Progenitor cell of endocrine pancreas (in vitro differentiated cells): ENCODE measurements at regions not wholly inside any gene's neighbourhood (a gene's known extent, or its start where the extent isn't known, plus 50 kb on each side); places are given as distances from the start of the nearest gene placed in this dataset.

ENCODE experiments used
- DNase-seq: peaks from one replicate; pipeline ENCODE4 v3.0.0; 2021; ENCODE audit warnings: low spot score; ENCODE audit not compliant: unreplicated experiment
- H3K27ac Mint-ChIP-seq: 2 replicates; pipeline ENCODE4 v1.8.0; 2021; ENCODE audit warnings: mild to moderate bottlenecking, moderate library complexity, mixed read lengths
- H3K27me3 Mint-ChIP-seq: 2 replicates; pipeline ENCODE4 v1.8.0; 2021; ENCODE audit warnings: mixed read lengths
- H3K36me3 Mint-ChIP-seq: 2 replicates; pipeline ENCODE4 v1.8.0; 2022; ENCODE audit warnings: mixed read lengths; ENCODE audit not compliant: insufficient read depth
- H3K4me1 Mint-ChIP-seq: 2 replicates; pipeline ENCODE4 v1.8.0; 2021; ENCODE audit warnings: low read depth, mixed read lengths
- H3K4me3 Mint-ChIP-seq: 2 replicates; pipeline ENCODE4 v1.8.0; 2021; ENCODE audit warnings: low read depth, mild to moderate bottlenecking, moderate library complexity, mixed read lengths
- H3K9me3 Mint-ChIP-seq: 2 replicates; pipeline ENCODE4 v1.8.0; 2021; ENCODE audit warnings: low read depth, mixed read lengths
- CTCF ChIP-seq: fragments of 200-600 bp; sonication (generic); IDR thresholded peaks from one replicate; pipeline ENCODE4 v1.5.0; 2021; ENCODE audit warnings: antibody characterized with exemption, mild to moderate bottlenecking; ENCODE audit not compliant: unreplicated experiment

- no peak for DNase-seq
- Mint-ChIP-seq H3K4me1 (peaks cover 14% of the 10 kb centered on the region), H3K36me3 (no peaks in the 10 kb centered on the region), H3K9me3 (peaks cover 17% of the 10 kb centered on the region), H3K27ac (no peak overlapping the region), H3K4me3 (no peak overlapping the region), H3K27me3 (no peaks in the 10 kb centered on the region)
- TF ChIP-seq CTCF: no peak
These were observed 452.7 kb upstream of the FAT3 start for GRCh38 chr11:91771961-91772360.

- Mint-ChIP-seq H3K27ac (no peak overlapping the region), H3K36me3 (no peaks in the 10 kb centered on the region)
These were observed 455.8 kb upstream of the FAT3 start for GRCh38 chr11:91768783-91769182.

GRCh38 chr11:91763331-91763730 is 461.3 kb upstream of the FAT3 start:
- Mint-ChIP-seq H3K4me1 (no peaks in the 10 kb centered on the region), H3K27ac (no peak overlapping the region), H3K36me3 (no peaks in the 10 kb centered on the region), H3K9me3 (peaks cover 3% of the 10 kb centered on the region), H3K4me3 (no peak overlapping the region), H3K27me3 (no peaks in the 10 kb centered on the region)
- DNase-seq: no peak
- no peak for TF ChIP-seq CTCF

More at GRCh38 chr11:91768783-91769182, 455.8 kb upstream of the FAT3 start:
- DNase-seq: no peak
- TF ChIP-seq CTCF: no peak
- Mint-ChIP-seq H3K27me3 (no peaks in the 10 kb centered on the region), H3K4me1 (peaks cover 14% of the 10 kb centered on the region), H3K4me3 (no peak overlapping the region), H3K9me3 (peaks cover 18% of the 10 kb centered on the region)

- no peaks in the 10 kb centered on the region for H3K27me3 Mint-ChIP-seq
- H3K27ac Mint-ChIP-seq: no peak overlapping the region
- H3K4me3 Mint-ChIP-seq: no peak overlapping the region
- H3K9me3 Mint-ChIP-seq: peaks cover 3% of the 10 kb centered on the region
- H3K4me1 Mint-ChIP-seq: no peaks in the 10 kb centered on the region
- H3K36me3 Mint-ChIP-seq: no peaks in the 10 kb centered on the region
- no peak for DNase-seq
- TF ChIP-seq CTCF: no peak
These were observed 463.1 kb upstream of the FAT3 start for GRCh38 chr11:91761406-91762025.

- no peaks in the 10 kb centered on the region for H3K9me3 Mint-ChIP-seq
- no peak overlapping the region for H3K4me3 Mint-ChIP-seq
- TF ChIP-seq CTCF: no peak
- no peaks in the 10 kb centered on the region for H3K36me3 Mint-ChIP-seq
- no peaks in the 10 kb centered on the region for H3K27me3 Mint-ChIP-seq
- DNase-seq: no peak
- H3K4me1 Mint-ChIP-seq: no peaks in the 10 kb centered on the region
- no peak overlapping the region for H3K27ac Mint-ChIP-seq
These were observed 467.7 kb upstream of the FAT3 start for GRCh38 chr11:91756829-91757480.
